Left ventricle myocardium inferior (tissue), 1 donor: ENCODE measurements at regions not wholly inside any gene's neighbourhood (a gene's known extent, or its start where the extent isn't known, plus 50 kb on each side); places are given as distances from the start of the nearest gene placed in this dataset.

ENCODE experiments used
- DNase-seq: peaks from one replicate; pipeline ENCODE4 v3.0.0-alpha.2; 2020
- H3K27ac ChIP-seq: fragments of 200-600 bp; replicated peaks from 2 replicates; pipeline ENCODE4 v1.8.0; 2021
- H3K27me3 ChIP-seq: fragments of 200-600 bp; 2 replicates; pipeline ENCODE4 v1.8.0; 2021; ENCODE audit warnings: low read depth
- H3K36me3 ChIP-seq: fragments of 200-600 bp; 2 replicates; pipeline ENCODE4 v1.8.0; 2021
- H3K4me1 ChIP-seq: fragments of 200-600 bp; 2 replicates; pipeline ENCODE4 v1.8.0; 2021
- H3K4me3 ChIP-seq: fragments of 200-600 bp; 2 replicates; pipeline ENCODE4 v1.8.0; 2021; ENCODE audit warnings: mild to moderate bottlenecking, moderate library complexity
- H3K9me3 ChIP-seq: fragments of 200-600 bp; replicated peaks from 2 replicates; pipeline ENCODE4 v1.8.0; 2021
- CTCF ChIP-seq: fragments of 200-600 bp; IDR thresholded peaks from 2 replicates; pipeline ENCODE4 v1.8.0; 2021; ENCODE audit warnings: antibody characterized with exemption, mild to moderate bottlenecking, borderline replicate concordance
- intact Hi-C: fragments of 100-400 bp; cut with micrococcal nuclease; formaldehyde crosslinking; loops from one replicate; pipeline ENCODE4 v1.11.0; 2022
- donor health status: DM: no; HTN: yes; CAD: no; lungs with severe emphysema.

GRCh38 chrX:113651306-113651705 is 810.7 kb upstream of the AMOT start:
- TF ChIP-seq CTCF, result no peak
- intact Hi-C loops, result no loop called here
- no peak for DNase-seq
- Histone ChIP-seq H3K36me3 (no peaks in the 10 kb centered on the region), H3K27me3 (no peaks in the 10 kb centered on the region), H3K4me3 (no peak overlapping the region), H3K9me3 (no peaks in the 10 kb centered on the region), H3K4me1 (no peaks in the 10 kb centered on the region), H3K27ac (no peak overlapping the region)

GRCh38 chrX:113644426-113644825 is 803.8 kb upstream of the AMOT start:
- no peak for DNase-seq
- H3K27me3 ChIP-seq, result no peaks in the 10 kb centered on the region
- no peak overlapping the region for H3K4me3 ChIP-seq
- H3K36me3 ChIP-seq, result no peaks in the 10 kb centered on the region
- no peak overlapping the region for H3K27ac ChIP-seq
- H3K4me1 ChIP-seq, result no peaks in the 10 kb centered on the region
- no peaks in the 10 kb centered on the region for H3K9me3 ChIP-seq
- TF ChIP-seq CTCF, result no peak
- intact Hi-C loops, result no loop called here

DNA sequence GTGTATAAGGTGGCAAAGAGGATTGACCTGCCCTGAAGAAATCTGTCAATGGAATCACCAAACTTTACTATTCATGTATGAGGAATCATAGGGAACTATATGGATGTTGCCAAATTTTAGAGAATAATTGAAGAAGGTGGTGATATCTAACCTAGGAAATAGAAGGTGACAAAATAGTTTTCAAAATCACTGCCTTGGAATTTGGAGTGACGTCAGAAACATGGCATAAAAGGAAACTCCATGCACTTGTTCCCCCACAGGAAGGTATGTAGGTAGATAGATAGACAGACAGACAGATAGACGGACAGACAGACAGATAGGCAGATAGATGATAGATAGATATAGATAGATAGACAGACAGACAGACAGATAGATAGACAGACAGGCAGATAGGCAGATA is 793.9 kb upstream of the AMOT start:
- Histone ChIP-seq H3K27ac (no peak overlapping the region), H3K4me1 (no peaks in the 10 kb centered on the region), H3K9me3 (no peaks in the 10 kb centered on the region), H3K27me3 (no peaks in the 10 kb centered on the region), H3K4me3 (no peak overlapping the region), H3K36me3 (no peaks in the 10 kb centered on the region)
- intact Hi-C loops, result no loop called here
- DNase-seq, result no peak
- no peak for TF ChIP-seq CTCF

DNA sequence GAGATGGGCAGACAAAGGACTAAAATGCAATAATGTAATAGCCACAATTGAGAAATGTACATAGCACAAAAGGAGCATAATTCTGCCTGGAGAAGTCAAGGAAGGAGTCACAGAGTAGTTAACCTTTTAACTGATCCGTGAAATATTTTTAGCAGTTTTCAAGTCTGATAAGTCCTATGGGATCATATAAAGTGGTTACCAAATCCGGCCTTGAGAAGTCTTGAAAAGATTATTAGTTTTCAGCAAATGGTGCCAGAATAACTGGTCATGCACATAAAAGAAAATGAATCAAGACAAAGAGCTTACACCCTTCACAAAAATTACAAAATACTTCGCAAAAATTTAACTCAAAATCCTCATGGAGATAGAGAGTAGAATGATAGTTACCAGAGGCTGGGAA is 788.7 kb upstream of the AMOT start:
- Histone ChIP-seq H3K36me3 (no peaks in the 10 kb centered on the region), H3K9me3 (no peaks in the 10 kb centered on the region), H3K27ac (no peak overlapping the region), H3K27me3 (no peaks in the 10 kb centered on the region), H3K4me3 (no peak overlapping the region), H3K4me1 (no peaks in the 10 kb centered on the region)
- no peak for TF ChIP-seq CTCF
- intact Hi-C loops, result no loop called here
- no peak for DNase-seq

DNA sequence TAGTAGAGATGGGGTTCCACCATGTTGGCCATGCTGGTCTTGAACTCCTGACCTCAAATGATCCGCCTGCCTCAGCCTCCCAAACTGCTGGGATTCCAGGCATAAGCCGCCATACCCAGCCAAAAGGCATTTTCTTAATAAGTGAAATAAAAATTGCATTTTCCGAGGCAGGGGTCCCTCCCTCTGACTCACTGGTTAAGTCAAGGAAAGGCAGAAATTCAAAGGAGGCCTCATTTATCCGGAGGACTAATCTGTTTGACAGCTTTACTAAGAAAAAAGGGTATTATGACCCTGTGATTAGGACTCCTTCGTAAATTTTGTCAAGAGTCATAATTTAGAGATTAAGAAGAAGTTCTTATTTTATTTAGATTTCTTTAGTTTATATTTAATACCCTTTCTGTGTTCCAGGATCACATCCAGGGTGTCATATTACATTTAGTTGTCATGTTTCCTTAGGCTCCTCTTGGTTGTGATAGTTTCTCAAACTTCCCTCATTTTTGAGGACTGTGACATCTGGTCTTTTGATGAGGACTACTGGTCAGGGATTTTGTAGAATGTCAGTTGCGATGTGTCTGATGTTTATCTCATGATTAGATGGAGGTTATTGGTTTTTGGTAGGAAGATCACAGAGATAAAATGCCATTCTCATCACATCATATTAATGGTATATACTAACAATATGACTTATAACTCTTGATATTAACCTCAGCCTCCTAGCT is 753.7 kb upstream of the AMOT start:
- Histone ChIP-seq H3K4me1 (no peaks in the 10 kb centered on the region), H3K4me3 (no peak overlapping the region), H3K27me3 (no peaks in the 10 kb centered on the region), H3K9me3 (no peaks in the 10 kb centered on the region), H3K27ac (no peak overlapping the region), H3K36me3 (no peaks in the 10 kb centered on the region)
- intact Hi-C loops, result no loop called here
- TF ChIP-seq CTCF, result no peak
- DNase-seq, result no peak
